GM18520 (cell line): ENCODE measurements at regions not wholly inside any gene's neighbourhood (a gene's known extent, or its start where the extent isn't known, plus 50 kb on each side); places are given as distances from the start of the nearest gene placed in this dataset.
"Not testable (repeated sequence)": the region's sequence is repeated elsewhere in the genome, so short reads cannot be mapped to it uniquely, and the experiment has no call there.

Experiments used
- ATAC-seq: cut with Tn5 transposase; IDR thresholded peaks from one replicate; pipeline ENCODE4 v1.9.1; 2021; ENCODE audit not compliant: unreplicated experiment

GRCh38 chr4:170231377-170231776 lies 141.6 kb upstream of the AADAT start:
- ATAC-seq: no peak

GRCh38 chr4:170230242-170230641 lies 140.5 kb upstream of the AADAT start:
- no peak for ATAC-seq

- ATAC-seq: no peak
Observed at GRCh38 chr4:170229006-170229405, 139.2 kb upstream of the AADAT start.

DNA sequence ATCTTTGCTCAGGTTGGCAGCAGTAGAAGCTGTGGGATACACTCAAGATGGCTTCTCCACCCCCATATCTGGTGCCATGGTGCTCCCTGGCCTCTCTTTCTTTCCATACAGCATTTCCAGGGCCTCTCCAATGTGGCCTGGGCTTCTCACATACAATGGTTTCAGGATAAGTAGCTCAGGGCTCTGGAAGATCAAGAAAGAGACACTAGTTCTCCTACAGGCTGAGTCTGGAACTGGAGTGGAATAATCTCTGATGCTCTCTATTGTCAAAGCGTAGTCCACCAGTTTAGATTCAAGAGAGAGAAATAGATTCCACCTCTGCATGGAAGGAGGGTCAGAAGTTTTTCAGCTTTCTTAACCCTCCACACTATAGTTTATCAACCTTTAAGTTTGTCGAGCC lies 138.2 kb upstream of the AADAT start:
- no peak for ATAC-seq

GRCh38 chr4:170226288-170226687 lies 136.5 kb upstream of the AADAT start:
- no peak for ATAC-seq

GRCh38 chr4:170214731-170215130 lies 125.0 kb upstream of the AADAT start:
- ATAC-seq: no peak

DNA sequence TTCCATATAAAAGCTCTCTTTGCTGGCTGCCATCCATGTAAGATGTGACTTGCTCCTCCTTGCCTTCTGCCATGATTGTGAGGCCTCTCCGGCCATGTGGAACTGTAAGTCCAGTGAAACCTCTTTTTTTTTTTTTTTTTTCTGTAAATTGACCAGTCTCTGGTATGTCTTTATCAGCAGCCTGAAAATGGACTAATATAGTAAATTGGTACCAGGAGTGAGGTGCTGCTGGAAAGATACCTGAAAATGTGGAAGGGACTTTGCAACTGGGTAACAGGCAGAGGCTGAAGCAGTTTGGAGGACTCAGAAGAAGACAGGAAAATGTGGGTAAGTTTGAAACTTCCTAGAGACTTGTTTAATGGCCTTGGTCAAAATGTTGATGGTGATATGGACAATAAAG lies 124.3 kb upstream of the AADAT start:
- ATAC-seq: no peak

GRCh38 chr4:170202721-170203120 lies 113.0 kb upstream of the AADAT start:
- no peak for ATAC-seq

DNA sequence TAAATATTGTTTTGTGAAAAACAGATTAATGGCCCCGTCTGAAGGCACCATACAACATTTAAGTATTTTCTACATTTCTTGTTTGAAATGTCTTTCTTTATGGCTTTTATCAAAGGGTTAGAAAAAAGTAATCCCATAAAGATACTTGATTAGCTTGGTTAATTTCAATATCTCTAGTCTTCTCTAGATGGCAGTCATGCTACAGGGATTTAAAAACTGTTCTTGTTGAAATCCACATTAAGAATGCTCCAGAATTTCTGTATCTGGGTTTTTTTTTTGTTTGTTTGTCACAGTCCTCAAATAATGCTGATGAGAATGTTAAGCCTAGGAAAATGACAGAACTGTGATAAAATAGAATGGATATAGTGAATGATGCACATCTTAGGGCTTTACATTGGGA lies 109.0 kb upstream of the AADAT start:
- no peak for ATAC-seq

DNA sequence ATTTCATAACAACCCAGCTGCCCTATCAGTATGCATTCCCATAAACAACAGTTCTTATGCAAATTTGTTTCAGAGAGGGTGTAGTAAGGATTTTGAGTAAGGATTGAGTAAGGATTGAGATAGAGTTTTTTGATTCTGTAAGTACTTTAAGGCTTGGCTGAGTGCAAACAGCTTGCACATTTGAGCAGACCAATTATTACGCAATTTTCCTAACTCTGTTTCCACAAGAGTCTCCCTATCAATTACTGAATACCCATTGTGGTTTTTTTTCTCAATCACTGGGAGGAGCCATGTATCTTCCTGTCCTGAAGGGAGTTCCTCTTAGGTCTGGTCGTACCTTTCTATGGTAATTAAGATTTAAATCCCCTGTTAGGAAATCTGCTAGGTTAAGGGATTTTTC lies 105.0 kb upstream of the AADAT start:
- ATAC-seq: not testable (repeated sequence)

DNA sequence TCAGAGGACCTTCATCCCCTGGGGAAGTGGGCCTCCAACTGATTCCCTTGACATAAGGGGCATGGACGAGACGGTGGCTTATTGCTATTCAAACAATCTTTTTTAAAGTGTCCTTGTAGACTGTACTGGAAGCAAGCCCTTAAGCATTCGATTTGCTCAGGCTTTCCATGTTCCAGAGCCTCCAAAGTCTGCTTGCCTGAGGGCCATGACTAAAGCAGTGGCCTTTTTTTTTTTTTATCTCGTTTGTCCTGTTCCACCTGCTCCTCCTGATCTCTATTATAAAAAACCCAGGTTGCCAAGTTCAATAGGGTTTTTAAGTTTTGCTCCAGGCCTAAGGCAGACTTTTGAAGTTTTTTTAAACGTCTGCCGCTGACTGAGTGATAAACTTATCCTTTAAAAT lies 103.7 kb upstream of the AADAT start:
- ATAC-seq: no peak

DNA sequence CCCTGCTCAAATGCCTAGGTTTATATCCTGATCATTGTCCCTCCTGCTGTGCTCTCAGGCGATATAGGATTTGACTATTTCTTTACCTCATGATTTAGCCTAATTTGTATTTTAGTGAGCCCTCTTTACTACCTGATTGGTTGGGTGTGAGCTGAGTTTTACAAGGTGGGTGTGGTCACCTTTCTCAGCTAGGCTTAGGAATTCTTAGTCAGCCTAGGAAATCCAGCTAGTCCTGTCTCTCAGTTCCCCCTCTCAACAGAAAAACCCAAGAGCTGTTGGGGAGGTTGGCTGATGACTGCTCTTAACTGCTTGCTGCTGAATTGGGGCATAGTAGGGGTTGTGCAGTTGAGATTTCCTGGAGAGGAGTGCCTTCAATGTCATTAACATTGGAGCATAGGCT lies 100.5 kb upstream of the AADAT start:
- ATAC-seq: no peak

- ATAC-seq: no peak
Observed at GRCh38 chr4:170170861-170171260, 81.1 kb upstream of the AADAT start.

DNA sequence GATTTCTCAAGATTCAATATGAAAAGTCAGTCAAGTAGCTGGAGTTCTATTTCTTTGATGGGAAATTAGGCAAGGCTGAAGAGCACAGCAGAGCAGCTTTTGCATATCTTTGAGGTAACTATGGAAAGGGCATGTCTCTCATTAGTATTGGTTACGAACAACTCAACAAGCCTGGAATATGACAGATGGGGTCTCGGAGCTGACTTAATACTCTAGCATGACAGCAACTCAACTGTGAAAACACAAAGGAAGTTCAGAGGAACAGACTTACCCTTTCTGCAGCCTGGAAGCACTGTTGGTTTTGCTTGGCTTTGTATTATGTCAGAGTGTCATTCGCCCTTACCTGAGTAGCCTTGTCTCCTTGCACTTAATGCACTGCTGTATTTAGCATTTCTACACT lies 79.9 kb upstream of the AADAT start:
- ATAC-seq: no peak

DNA sequence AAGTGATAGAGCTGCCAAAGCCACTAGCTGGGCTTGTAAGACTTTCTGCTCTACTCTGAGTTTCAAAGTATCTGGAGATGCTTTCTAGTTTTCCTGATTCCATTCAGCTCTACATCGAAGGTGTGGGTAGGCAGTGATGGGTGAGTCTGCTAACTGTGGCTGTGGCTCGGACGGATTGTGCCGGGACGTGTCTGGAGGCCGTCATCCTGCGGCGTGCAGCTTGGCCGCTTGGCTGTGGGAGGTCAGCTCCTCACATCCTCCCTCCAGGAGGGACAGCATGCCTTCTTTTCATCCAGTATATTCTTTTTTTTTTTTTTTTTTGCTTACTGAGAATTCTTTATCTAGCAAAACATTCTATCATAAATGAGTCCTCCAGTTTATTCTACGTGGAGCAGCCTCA lies 77.9 kb upstream of the AADAT start:
- ATAC-seq: no peak

- ATAC-seq: not testable (repeated sequence)
Observed at GRCh38 chr4:170166193-170166592, 76.4 kb upstream of the AADAT start.

DNA sequence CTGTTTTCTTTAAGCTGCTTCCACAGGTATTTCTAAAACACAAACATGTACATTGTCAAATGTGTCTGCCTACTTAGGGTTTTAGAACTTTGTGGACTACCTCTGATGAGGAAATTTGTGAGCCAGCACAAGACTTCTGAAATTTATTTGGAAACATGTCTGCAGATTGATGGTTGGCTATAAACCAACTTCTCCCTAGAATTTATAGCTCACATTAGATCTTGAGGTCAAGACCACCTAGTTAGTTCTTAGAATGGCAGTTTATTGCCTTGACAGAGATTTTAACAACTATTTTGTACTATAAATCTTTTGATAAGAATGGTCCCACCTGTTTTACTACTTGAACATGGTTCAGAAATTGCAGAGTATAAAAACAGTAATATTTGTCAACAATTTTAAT lies 72.7 kb upstream of the AADAT start:
- no peak for ATAC-seq

GRCh38 chr4:170157670-170158069 lies 67.9 kb upstream of the AADAT start:
- no peak for ATAC-seq

DNA sequence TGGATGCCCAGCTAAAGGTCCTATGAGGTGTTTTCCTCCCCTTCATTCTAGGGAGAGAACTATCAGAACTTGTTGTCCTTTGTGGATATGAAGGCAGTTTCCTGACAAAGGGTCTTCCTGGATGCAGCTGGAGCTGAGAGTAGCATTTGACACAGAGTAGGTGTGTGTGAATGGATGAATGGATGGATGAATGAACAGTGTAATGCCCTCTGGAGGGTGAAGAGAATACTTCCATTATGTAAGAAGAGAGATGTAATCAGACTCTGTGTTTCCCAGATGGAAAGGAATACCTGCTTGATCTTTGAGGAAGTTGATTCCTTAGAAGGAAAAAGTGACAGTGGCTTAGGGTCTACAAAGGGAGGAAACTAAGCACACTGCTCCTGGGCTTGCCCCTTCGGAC lies 55.4 kb upstream of the AADAT start:
- no peak for ATAC-seq

GRCh38 chr4:170139764-170140163 lies 50.0 kb upstream of the AADAT start:
- ATAC-seq: no peak
